Ureter (tissue), 1 donor: ENCODE measurements at regions not wholly inside any gene's neighbourhood (a gene's known extent, or its start where the extent isn't known, plus 50 kb on each side); places are given as distances from the start of the nearest gene placed in this dataset.

ENCODE experiments used
- DNase-seq: peaks from one replicate; pipeline ENCODE4 v3.0.0-alpha.2; 2020; ENCODE audit warnings: low spot score
- donor health status: DM: yes; HTN: yes; CAD: no.

DNA sequence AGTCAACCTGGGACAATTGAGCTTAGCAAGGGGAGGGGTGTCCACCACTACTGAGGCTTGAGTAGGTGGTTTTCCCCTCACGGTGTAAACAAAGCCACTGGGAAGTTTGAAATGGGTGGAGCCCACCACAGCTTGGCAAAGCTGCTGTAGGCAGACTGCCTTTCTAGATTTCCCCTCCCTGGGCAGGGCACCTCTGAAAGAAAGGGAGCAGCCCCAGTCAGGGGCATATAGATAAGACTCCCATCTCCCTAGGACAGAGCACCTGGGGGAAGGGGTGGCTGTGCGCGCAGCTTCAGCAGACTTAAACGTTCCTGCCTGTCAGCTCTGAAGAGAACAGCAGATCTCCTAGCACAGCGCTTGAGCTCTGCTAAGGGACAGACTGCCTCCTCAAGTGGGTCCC lies 758.4 kb downstream of the LTN1 start:
- no peak for DNase-seq

DNA sequence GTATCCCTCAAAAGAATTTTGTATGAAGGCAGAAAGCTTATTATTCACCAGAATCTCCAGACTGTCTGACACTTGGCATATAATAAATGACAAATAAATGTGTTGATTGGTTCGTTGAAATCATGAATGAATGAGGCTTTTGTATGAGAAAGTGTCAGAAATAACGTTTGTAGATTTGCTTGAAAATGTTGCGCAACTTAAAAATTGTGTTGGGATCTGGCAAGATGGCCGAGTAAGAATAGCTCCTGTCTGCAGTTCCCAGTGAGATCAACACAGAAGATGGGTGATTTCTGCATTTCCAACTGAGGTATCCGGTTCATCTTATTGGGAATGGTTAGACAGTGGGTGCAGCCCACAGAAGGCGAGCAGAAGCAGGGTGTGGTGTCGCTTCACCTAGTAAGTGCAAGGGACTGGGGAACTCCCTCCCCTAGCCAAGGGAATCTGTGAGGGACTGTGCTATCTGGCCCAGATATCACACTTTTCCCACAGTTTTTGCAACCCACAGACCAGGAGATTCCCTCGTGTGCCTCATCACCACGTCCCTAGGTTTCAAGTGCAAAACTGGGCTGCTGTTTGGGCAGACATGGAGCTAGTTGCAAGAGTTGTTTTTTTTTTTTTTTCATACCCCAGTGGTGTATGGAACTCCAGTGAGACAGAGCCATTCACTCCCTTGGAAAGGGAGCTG lies 759.0 kb downstream of the LTN1 start:
- no peak for DNase-seq

DNA sequence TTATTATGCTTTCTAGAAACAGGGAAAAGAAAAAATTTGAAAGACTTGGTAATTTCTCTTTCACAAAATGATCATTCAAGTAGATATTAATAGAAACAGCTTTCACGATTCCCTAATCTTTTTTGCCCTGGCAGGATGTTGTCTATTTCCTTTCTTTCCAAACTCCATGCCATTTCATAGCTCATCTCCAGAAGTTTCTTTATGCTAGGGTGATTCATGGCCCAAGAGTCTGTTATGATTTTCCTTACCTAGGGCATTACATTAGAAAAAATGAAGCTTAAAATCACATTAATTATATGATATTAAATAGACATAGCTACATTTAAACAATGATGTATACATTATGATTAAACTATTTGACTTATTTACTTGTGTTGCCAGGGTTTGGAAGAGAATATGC lies 762.1 kb downstream of the LTN1 start:
- DNase-seq: no peak

DNA sequence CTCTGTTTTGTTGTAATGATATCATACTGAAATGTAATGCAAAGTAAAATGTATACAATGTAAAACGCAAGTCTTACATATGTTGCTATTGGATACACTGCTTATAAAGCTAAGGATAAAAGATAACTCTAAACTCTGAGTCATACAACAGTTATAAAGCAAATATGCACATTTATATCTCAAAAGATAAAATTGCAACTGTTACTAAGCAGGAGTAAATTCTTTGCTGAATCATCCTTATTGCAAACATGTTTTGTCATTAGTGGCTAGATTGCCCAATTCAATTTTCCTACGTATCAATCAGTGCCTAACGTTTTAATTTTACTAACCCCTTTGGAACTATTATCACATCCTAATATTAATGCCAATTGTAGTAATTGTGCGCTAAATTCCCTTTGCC lies 762.9 kb downstream of the LTN1 start:
- no peak for DNase-seq

DNA sequence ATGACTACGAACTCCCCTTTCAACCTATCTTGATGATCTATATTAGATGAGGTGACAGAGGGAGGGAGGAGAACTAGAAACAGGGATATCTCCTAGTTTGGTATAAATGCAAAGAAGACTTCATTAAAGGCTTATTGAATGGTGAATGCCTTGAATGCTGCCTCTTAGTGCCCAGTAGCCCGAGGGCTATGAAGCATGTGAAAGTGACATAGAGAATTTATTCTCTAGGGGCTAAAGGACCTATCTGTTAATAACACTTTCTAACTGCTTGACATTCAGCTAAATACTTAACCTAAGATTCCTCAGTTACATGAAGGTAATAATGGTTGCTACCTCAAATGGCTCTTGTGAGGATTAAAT lies 764.1 kb downstream of the LTN1 start:
- DNase-seq: no peak

DNA sequence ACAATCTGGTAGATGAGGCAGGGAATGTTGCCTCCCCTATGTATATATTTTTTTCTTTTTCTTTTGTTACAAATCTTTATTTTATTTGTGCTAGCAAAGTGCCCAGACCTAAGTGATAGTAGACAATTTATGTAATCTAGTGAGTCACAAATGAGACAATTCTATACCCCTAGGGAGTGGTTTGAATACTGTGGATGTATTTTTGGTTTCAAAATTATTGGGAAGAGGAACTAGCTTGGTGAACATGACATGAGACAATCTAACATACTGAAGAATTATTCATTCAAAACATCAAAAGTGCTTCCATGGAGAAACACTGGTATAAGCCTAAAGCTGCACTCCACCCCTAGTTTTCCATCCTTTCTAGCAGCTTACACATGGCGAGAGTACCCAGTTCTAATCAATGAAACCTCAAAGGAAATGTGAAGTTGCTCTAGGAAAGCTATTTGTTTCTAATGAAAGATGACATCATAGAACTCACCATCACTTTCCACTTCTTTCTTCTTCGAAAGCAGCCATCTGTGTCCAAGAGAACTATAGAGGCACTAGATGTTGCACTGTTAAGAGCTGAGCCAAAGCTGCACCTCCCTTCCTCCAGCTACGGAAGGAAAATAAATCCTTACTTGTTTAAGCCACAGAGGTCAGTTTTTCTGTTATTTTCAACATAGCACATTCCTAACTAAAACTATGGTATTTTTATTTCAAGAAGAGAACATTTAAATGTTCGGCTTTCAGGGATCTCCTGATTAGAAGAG lies 764.6 kb downstream of the LTN1 start:
- no peak for DNase-seq

DNA sequence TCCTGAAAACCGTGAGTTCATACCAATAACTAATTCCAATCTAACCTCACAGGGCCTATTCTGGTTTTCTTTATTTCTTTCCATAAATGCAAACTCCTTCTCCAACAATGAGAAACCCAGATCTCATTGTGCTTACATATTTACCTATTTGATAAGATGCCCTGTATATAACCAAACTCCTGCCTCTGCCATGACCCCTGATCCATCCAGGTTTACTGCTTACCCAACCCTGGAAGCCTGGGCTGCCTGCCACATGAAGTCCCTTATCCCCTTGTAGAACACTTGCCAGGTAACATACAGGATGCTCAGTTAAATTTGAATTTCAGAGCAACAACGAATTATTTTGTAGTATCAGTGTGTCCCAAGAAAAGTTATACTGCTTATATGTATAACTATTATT lies 766.1 kb downstream of the LTN1 start:
- no peak for DNase-seq

DNA sequence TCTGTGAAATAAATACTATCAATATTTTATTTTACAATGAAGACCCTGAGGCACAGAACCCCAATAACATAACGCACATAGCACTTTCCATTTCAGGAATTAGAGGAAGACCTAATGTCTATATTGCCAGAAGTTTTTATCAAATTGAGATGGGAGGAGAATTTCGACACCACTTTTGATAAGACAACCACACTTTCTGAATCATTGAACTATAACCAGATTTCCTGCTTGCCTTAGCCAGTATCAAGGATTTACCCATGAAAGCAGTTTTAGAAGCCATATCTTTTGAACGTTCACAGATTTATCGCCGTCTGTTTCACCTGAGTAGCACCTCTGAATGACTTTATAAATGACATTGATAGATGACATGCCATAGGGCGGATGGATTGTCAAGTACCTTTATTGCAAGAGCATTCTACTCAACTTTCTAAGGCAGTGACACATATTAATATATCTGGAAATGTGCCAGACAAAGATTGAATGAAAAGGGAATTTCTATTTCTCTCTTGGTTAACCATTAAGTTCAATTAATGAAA lies 768.4 kb downstream of the LTN1 start:
- no peak for DNase-seq

DNA sequence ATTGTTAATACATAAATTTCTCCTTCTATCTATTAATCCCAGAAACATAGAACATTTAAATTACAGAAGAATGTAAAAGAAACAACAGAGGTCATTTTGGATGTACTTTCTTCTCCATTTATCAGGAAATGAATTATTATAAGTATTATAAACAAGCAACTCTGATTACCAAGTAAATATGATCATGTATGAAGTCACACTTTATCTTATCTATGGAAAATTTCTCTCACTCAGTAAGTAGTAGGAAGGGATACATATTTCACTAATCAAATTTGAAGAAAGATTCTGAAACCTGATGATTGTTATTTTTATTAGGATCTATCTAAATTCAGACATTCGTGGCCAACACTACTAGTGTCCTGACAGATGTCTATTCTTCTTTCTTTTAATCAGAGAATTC lies 770.7 kb downstream of the LTN1 start:
- DNase-seq: no peak

DNA sequence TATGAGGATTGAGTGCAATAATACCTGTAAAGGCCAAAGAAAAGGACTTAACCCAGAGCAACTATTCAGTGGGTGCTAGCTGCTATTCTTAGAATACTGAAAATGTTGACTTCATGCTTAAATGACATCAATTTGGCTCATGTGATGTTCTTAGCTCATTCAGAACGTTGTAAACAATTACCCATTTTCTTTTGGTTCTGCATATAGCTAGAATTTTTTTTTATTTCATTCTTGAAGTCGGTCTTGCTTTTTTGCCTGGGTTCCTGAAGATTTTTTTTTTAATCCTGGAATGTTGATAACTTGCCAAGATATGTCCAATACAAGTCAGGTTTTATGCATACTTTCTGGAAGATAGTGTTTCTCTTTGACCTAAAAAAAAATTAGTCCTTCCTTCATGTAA lies 772.0 kb downstream of the LTN1 start:
- no peak for DNase-seq

DNA sequence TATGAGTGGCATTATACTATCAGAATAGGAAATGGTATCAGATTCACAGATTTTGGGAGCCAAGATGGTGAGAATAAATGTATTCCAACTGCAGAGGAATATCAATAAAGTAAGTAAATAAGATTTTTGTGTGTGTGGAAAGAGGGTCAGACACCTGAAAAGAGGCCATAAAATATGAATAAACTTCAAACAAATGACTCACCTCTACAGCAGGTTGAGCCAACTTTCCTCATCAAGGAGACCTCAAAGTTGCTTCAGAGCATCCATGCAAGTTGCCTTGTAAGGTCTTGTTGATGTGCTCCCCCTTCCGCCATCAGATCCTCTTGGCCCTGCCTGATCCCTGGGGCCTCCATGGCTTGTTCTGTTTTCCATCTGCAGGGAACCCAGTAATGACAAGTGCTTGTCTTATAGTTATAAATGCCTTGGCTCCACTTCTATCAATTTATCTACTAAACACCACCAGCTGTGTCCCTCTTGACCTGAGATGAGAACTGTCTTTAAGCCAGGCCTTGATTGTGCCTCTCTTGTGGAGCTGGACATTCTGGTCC lies 775.6 kb downstream of the LTN1 start:
- DNase-seq: no peak

DNA sequence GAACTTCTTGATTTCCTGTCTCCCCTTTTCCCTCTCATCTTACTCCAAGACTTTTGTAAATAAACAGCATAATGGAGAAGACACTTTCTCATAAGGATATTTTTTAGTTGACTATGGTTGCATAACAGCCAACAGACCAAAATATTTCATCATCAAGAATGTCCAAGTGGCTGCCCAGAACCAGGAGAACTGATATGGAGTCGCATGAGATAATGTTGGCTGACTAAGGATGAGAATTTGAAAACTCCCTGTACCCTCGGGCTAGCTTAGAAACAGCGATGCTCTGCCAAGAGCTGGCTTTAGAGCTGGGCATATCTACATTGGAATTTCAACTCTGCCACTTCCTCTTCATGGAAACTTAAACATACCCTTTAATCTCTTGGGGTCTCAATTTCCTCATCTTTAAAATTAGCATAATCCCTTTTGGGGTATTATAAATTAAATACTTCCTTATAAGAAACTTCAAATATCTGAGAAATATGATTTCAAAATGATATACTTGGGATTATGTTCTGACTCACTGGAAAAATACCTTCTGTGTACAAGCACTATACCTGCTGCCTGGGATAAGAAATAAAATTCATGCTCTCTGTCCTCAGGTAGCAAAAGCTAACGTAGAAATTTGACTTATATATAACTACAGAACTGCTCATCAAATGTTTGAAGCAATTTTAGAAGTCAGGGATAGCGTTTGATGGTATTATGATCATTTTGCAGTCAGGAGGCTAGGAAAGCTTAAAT lies 777.3 kb downstream of the LTN1 start:
- no peak for DNase-seq

DNA sequence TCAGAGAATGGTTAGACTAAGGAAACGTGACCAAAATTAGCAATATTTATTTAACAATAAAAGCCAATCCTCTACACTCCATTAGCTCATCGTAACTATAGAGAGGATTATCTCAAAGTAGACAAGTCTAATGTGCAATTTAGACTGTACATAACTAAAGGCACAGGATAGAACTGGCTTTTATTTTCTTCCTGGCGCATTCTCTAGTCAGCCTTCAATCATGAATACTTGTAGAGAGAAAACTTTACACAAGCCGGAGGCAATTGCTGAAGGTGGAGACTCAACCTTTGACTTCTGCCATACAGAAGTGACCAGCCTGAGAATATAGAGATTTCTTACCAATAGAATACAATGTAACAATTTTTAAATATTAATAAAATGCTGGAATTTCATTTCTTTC lies 777.9 kb downstream of the LTN1 start:
- DNase-seq: no peak

DNA sequence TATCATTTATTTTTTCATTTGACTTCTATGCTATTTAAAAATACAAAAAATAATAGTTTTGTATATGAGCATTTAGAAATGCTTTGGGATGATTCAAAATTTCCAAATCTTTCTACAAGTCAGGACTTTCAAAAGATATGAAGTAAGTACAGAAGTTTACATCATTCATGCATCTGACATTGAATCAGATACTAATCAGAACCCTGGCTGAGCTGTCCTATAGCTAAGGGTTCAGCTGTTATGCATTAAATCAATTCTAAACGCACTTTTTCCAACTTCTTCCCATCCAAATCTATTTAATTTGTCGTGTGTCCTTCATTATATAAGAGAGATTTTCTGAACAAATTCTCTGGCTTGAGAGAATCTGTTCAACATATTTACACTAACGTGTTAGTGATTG lies 779.4 kb downstream of the LTN1 start:
- no peak for DNase-seq

DNA sequence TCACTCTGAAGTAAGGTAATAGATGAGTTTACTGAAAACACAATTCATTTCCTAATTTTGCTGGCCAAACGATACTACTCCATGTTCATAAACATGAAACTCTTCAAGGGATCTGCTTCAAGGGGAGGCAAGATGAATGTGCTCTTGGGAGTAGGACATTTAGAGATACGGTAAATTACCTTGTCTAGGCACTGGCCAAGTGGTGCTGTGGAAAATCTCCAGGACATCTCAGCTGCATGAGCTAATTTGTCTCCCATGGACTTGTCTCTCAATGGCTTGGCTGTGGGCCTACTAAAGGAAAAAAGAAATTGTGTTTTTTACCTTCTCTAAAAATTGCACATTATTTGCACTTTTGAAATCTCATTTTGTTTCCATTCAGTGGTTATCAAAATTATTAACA lies 780.6 kb downstream of the LTN1 start:
- DNase-seq: no peak

DNA sequence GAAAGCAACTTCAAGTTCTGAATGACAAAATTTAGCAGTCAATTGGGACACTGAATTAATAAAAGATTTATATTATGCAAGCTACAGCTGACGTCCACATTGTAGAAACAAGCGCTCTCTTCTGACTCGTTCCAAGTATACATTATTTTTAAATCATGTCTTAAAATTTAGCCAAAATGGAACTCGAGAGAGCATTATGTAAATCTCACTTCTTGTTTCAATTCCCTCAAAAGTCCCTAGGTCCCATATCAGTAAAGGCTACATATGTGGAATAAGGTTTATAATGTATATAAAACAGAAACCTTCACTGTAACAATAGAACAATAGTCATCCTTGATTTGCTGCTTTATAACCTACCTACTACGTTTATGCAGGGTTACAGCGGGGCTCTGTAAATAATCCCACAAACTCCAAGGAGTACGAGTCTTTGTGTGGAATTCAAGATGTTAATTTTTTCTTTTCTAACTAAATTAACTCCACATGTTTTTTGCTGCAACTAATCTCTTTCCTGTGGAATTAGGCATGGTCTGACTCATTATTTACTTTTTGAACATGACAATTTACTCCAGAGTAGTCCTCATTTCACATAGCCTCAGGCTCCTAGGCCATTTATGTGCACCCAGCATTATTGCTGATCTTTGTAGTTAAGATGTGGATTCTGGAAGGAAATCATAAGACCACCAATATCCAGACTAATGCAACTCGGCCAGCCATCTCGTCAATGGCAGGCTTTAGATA lies 785.1 kb downstream of the LTN1 start:
- DNase-seq: no peak

DNA sequence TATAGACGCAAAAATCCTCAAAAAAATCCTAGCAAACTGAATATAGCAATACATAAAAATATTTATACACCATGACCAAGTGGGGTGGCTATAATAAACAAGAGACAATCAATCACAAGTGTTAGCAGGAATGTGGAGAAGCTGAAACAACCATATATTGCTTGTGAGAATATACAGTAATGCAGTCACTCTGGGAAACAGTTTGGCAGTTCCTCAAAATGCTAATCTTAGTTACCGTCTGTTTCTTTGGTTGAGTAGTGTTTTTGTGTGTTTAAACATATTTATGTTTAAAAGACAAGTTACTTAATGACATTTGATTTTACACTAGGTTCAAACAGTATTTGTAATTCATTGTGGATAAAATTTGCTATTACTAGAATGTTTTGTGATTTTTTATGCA lies 792.0 kb downstream of the LTN1 start:
- DNase-seq: no peak

DNA sequence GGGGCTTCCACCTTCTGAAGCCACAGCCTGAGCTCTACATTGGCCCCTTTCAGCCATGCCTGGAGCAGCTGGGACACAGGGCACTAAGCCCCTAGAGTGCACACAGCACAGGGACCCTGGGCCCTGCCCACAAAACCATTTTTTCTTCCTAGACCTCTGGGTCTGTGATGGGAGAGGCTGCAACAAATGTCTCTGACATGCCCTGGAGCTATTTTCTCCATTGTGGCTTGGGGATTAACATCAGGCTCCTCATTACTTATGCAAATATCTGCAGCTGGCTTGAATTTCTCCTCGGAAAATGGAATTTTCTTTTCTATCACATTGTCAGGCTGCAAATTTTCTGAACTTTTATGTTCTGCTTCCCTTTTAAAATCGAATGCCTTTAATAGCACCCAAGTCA lies 795.7 kb downstream of the LTN1 start:
- no peak for DNase-seq

DNA sequence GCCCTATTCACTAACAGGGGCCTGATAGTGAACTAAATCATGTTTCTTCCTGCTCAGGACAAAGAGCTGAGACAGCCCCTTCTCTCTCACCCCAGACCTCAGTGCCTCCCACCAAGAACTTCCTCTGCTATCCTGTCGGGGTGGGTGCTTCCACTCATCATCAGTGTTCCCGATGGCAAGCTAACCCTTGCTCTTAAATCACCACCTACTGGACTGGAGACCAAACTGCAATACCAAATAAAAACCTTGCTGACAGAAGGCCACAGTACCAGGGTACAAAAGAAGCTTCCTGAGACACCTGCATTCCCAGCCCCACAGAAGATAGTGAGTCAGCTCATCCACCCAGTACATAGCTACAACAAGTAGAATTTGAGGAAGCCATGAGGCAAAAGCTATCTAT lies 799.5 kb downstream of the LTN1 start:
- DNase-seq: no peak

DNA sequence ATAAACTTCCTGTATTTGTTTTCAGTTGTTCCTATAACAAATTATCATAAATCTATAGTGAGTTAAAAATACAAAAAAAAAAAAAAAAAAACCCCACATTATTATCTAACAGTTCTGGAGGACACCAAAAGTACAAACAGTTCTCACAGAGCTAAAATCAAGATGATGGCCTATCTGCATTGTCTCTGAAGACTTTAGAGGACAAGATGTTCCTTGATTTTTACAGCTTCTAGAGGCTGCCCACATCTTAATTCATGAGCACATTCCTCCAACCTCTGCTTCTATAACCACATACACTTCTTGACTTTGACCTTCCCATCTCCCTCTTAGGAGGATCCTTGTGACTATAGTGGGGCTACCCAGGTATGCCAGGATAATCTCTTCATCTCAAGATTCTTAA lies 806.1 kb downstream of the LTN1 start:
- DNase-seq: no peak

DNA sequence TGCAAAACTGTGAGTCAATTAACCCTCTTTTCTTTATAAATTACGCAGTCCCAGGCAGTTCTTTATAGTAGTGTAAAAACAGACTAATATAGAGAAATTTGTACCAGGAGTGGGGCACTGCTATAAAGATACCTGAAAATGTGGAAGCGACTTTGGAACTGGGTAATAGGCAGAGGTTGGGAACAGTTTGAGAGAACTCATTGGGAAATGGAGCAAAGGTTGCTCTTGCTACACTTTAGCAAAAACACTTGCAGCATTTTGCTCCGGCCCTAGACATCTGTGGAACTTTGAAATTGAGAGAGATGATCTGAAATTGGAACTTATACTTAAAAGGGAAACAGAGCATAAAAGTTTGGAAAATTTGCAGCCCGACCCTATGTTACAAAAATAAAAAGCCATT lies 810.9 kb downstream of the LTN1 start:
- no peak for DNase-seq

DNA sequence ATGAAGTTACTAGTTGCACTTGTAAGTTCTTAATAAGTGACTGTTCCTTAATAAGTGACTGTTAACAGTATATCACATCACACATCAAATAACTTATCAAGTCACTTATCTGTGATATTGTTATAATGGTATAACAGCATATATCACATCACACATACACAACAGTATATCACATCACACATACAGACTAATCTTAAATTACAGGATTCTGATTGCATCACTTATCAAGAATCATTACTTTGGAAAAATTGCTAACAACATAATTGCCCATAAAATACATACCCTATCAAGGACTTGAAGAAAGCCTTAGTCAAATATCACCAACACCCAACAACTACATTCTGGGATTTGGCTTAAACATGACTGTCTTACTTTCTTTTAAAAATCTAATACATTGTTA lies 813.5 kb downstream of the LTN1 start:
- DNase-seq: no peak
